WERI-Rb-1 (cell line): ENCODE measurements at regions not wholly inside any gene's neighbourhood (a gene's known extent, or its start where the extent isn't known, plus 50 kb on each side); places are given as distances from the start of the nearest gene placed in this dataset.

Source experiments
- DNase-seq: peaks from one replicate; pipeline ENCODE4 v3.0.0-alpha.2; 2020
- H3K27ac ChIP-seq: fragments of 250-450 bp; sonication (Bioruptor Pico); 2 replicates; pipeline ENCODE4 v1.5.1; 2020; ENCODE audit warnings: mild to moderate bottlenecking, moderate library complexity
- H3K27me3 ChIP-seq: fragments of 250-450 bp; sonication (Bioruptor Pico); 2 replicates; pipeline ENCODE4 v1.5.1; 2021; ENCODE audit warnings: mild to moderate bottlenecking, low read depth, moderate library complexity; ENCODE audit not compliant: insufficient read depth, severe bottlenecking
- H3K36me3 ChIP-seq: fragments of 250-450 bp; sonication (Bioruptor Pico); 2 replicates; pipeline ENCODE4 v1.5.1; 2020; ENCODE audit warnings: mild to moderate bottlenecking, moderate library complexity
- H3K4me3 ChIP-seq: 2 replicates; pipeline ENCODE4 v1.5.1; 2011; ENCODE audit warnings: low read depth, mild to moderate bottlenecking, control low read depth, low read length
- H3K9me3 ChIP-seq: fragments of 250-450 bp; sonication (Bioruptor Pico); 2 replicates; pipeline ENCODE4 v1.5.1; 2021; ENCODE audit warnings: mild to moderate bottlenecking, moderate library complexity; ENCODE audit not compliant: severe bottlenecking
- TF ChIP-seq, protein P1 (sequence below): IDR thresholded peaks from 2 replicates; pipeline ENCODE4 v1.5.1; 2011; ENCODE audit warnings: low read depth, mild to moderate bottlenecking, control low read depth, inconsistent platforms, low read length

DNA sequence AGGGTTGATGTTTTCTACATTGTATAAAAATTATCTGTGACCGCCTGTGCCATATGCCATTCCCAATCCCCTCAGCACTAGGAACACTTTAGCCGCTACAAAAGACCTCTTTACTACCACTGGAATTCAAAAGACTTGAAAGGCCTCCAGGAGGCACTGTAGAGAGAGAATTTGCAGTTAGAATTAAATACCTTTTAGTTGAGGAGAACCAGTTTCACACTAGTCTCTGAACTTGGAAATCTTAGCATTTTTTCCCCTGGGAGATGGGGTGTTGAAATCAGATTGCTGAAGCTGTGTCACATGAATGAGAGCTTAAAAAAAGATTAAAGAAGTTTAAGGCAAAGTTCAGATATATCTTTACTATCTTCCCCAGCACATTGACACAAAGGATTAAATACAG lies 291.0 kb downstream of the ADGRL2 start:
- H3K27me3 ChIP-seq, result no peaks in the 10 kb centered on the region
- H3K4me3 ChIP-seq, result no peak overlapping the region
- TF ChIP-seq, protein P1, sequence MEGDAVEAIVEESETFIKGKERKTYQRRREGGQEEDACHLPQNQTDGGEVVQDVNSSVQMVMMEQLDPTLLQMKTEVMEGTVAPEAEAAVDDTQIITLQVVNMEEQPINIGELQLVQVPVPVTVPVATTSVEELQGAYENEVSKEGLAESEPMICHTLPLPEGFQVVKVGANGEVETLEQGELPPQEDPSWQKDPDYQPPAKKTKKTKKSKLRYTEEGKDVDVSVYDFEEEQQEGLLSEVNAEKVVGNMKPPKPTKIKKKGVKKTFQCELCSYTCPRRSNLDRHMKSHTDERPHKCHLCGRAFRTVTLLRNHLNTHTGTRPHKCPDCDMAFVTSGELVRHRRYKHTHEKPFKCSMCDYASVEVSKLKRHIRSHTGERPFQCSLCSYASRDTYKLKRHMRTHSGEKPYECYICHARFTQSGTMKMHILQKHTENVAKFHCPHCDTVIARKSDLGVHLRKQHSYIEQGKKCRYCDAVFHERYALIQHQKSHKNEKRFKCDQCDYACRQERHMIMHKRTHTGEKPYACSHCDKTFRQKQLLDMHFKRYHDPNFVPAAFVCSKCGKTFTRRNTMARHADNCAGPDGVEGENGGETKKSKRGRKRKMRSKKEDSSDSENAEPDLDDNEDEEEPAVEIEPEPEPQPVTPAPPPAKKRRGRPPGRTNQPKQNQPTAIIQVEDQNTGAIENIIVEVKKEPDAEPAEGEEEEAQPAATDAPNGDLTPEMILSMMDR, result no peak
- H3K27ac ChIP-seq, result no peak overlapping the region
- no peaks in the 10 kb centered on the region for H3K36me3 ChIP-seq
- H3K9me3 ChIP-seq, result no peaks in the 10 kb centered on the region
- DNase-seq, result no peak

DNA sequence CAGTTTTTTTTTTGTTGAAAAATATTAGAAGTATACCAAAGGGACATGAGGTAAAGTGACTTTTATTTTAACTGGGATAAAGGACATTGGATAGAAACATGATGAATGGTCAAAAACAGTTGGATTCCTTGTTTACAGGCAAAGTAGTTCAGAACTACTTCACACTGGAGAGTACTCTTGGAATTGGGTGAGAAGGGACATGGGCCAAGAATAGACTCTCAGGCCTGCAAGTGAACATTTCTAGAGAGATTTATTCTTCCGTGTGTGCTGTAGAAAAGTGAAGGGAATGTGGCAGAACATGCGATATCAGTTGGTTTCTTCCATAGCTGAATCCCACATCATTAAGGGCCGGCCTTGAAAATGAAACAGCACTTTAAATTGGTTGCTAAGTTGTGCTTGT lies 290.5 kb downstream of the ADGRL2 start:
- TF ChIP-seq, protein P1, result no peak
- Histone ChIP-seq H3K27me3 (no peaks in the 10 kb centered on the region), H3K4me3 (no peak overlapping the region), H3K27ac (no peak overlapping the region), H3K36me3 (no peaks in the 10 kb centered on the region), H3K9me3 (no peaks in the 10 kb centered on the region)
- no peak for DNase-seq

DNA sequence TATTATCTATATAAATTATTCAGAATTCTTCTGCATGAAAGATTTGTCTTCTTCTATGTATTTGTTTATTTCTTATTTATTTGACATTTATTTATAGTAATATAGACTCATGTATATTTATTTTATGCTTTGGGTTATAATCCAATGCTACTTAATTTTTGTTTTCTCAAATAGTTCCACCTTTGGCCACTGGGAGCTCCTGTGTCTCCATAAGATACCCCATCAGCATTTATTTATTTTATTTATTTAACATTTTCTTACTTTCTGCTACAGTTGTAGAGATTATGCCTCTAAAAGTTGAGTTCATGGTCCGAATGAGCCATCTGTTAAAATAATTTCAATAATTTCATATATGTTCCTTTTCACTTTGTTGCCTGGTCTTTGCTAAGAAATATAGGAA lies 289.4 kb downstream of the ADGRL2 start:
- TF ChIP-seq, protein P1, result no peak
- Histone ChIP-seq H3K27ac (no peak overlapping the region), H3K9me3 (no peaks in the 10 kb centered on the region)

DNA sequence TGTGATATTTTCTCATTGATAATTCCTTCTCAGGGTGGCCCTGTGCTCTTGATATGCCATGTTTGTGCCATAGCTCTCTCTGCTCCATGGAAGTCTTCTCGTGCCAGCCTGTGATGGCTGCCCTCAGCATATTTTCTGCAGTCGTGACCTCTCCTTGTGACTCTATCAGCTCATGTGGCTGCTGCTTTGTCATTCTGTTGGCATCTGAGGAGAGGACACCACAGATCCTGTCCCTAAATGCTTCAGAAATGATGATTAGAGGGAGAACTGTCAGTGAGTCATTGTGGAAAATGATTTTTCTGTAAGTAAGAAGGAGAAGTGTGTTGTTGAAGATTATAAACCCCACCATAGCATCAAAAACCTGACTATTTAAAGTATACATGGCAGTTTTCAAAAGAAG lies 286.0 kb downstream of the ADGRL2 start:
- Histone ChIP-seq H3K9me3 (no peaks in the 10 kb centered on the region), H3K4me3 (no peak overlapping the region), H3K36me3 (no peaks in the 10 kb centered on the region), H3K27me3 (no peaks in the 10 kb centered on the region), H3K27ac (no peak overlapping the region)
- DNase-seq, result no peak
- TF ChIP-seq, protein P1, result no peak

More for the DNA sequence above, 289.4 kb downstream of the ADGRL2 start:
- no peak for DNase-seq
- Histone ChIP-seq H3K36me3 (no peaks in the 10 kb centered on the region), H3K4me3 (no peak overlapping the region), H3K27me3 (no peaks in the 10 kb centered on the region)

DNA sequence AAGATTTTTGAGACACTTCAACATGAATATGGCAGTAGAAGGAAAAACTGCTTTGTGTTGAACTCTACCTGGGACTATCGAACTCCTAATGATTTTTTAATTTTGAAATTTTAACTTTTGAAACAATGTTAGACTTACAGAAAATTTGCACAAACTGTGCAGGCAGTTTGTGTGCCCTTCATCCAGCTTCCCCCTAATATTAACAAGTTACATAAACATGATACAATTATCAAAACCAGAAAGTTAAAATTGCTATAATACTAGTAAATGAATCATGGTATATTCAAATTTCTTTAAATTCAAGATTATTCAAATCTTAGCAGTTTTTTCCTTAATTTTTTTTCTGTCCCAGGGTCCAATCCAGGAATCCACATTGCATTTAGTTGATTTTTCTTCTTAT lies 278.9 kb downstream of the ADGRL2 start:
- no peaks in the 10 kb centered on the region for H3K27me3 ChIP-seq

DNA sequence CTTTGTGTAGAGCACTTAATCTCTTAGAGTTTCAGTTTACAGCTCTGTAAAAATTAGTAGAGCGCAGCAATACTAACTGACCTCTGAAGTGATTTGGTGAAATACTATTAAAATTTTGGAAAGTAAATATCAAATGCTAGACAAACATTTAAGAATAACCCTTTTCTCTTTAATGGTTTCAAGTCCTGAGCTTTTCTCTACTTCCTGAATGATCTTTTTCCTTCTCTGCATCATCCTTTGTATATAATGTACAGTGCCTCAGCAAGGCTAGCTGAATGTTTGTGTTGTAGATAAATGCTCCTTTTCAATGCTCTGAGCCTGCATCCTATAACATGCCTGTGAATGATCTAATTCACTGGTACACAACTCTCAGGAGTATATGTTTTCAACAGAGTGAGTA lies 272.9 kb downstream of the ADGRL2 start:
- TF ChIP-seq, protein P1, result no peak
- Histone ChIP-seq H3K9me3 (no peaks in the 10 kb centered on the region), H3K4me3 (no peak overlapping the region), H3K36me3 (no peaks in the 10 kb centered on the region), H3K27ac (no peak overlapping the region), H3K27me3 (no peaks in the 10 kb centered on the region)
- no peak for DNase-seq

More for the DNA sequence above, 278.9 kb downstream of the ADGRL2 start:
- DNase-seq, result no peak
- H3K4me3 ChIP-seq, result no peak overlapping the region
- TF ChIP-seq, protein P1, result no peak
- no peaks in the 10 kb centered on the region for H3K9me3 ChIP-seq
- H3K27ac ChIP-seq, result no peak overlapping the region
- no peaks in the 10 kb centered on the region for H3K36me3 ChIP-seq
